Gastroesophageal sphincter (tissue), 3 donors: ENCODE measurements at regions not wholly inside any gene's neighbourhood (a gene's known extent, or its start where the extent isn't known, plus 50 kb on each side); places are given as distances from the start of the nearest gene placed in this dataset.

Experiments
- CTCF ChIP-seq, 4 experiments: fragments of 200-600 bp in 2 of 4; fragments of 450-650 bp in 2 of 4; sonication (generic) in 1 of 4; IDR thresholded peaks; one replicate each; pipeline ENCODE4 v1.5.1; 2017 to 2019; ENCODE audit warnings: antibody characterized with exemption in 4 of 4, mild to moderate bottlenecking in 2 of 4, moderate library complexity in 2 of 4
- EP300 ChIP-seq: sonication (generic); formaldehyde crosslinking; IDR thresholded peaks from one replicate; pipeline ENCODE4 v1.6.1; 2017; ENCODE audit warnings: antibody characterized with exemption, mild to moderate bottlenecking
- POLR2A ChIP-seq, 2 donors: fragments of 450-650 bp; IDR thresholded peaks; one replicate each; pipeline ENCODE4 v1.6.1; 2017; ENCODE audit warnings: antibody characterized with exemption in 2 of 2, mild to moderate bottlenecking in 2 of 2, moderate library complexity in 1 of 2
- POLR2AphosphoS5 ChIP-seq: sonication (generic); formaldehyde crosslinking; IDR thresholded peaks from one replicate; pipeline ENCODE4 v1.6.1; 2017; ENCODE audit warnings: antibody characterized with exemption

GRCh38 chr1:56033321-56034037, 545.9 kb downstream of the PLPP3 start:
- no peak for TF ChIP-seq POLR2A (IDR thresholded peaks at IDR 0.05)
- no peak for TF ChIP-seq CTCF (IDR thresholded peaks at IDR 0.05)
- no peak for TF ChIP-seq EP300
- no peak for TF ChIP-seq POLR2AphosphoS5
